H1 (cell line): ENCODE measurements at regions not wholly inside any gene's neighbourhood (a gene's known extent, or its start where the extent isn't known, plus 50 kb on each side); places are given as distances from the start of the nearest gene placed in this dataset.

Source experiments
- CTCF ChIA-PET: fragments of 300-600 bp; sonication (Branson Sonifier 250); formaldehyde crosslinking; loops from one replicate; lab custom pipeline; 2021; ENCODE audit not compliant: partially characterized antibody; lab: Charles Lee
- POLR2A ChIA-PET: fragments of 300-600 bp; sonication (Branson Sonifier 250); formaldehyde crosslinking; loops from one replicate; lab custom pipeline; 2021; ENCODE audit warnings: inconsistent platforms; ENCODE audit not compliant: partially characterized antibody; lab: Charles Lee
- DNase-seq, 2 experiments: peaks; one replicate each; pipeline versions ENCODE4 v3.0.0 to v3.0.0-alpha.2; 2010 to 2022; ENCODE audit warnings: low spot score in 2 of 2, low read depth in 1 of 2, mixed read lengths in 1 of 2
- FAIRE-seq: peaks from 2 replicates; lab custom pipeline; 2011; peaks lifted over from hg19 to GRCh38; lab: Jason Lieb, UNC
- H2AFZ ChIP-seq: 2 replicates; pipeline ENCODE4 v1.8.1; 2012; ENCODE audit warnings: low read length, inconsistent platforms
- H2AK5ac ChIP-seq: 2 replicates; pipeline ENCODE4 v1.6.1; 2013; ENCODE audit warnings: low read depth, low read length
- H2BK120ac ChIP-seq: replicated peaks from 2 replicates; pipeline ENCODE3; 2013; ENCODE audit warnings: low read depth, low read length, inconsistent platforms
- H2BK12ac ChIP-seq: 2 replicates; pipeline ENCODE4 v1.6.1; 2013; ENCODE audit warnings: low read depth, low read length
- H2BK15ac ChIP-seq: 2 replicates; pipeline ENCODE4 v1.6.1; 2013; ENCODE audit warnings: low read length
- H2BK20ac ChIP-seq: 2 replicates; pipeline ENCODE4 v1.6.1; 2013; ENCODE audit warnings: low read length
- H2BK5ac ChIP-seq: 2 replicates; pipeline ENCODE4 v1.6.1; 2013; ENCODE audit warnings: low read depth, low read length
- H3K14ac ChIP-seq: 2 replicates; pipeline ENCODE4 v1.6.1; 2013; ENCODE audit warnings: inconsistent platforms; ENCODE audit not compliant: insufficient read length
- H3K18ac ChIP-seq: 2 replicates; pipeline ENCODE4 v1.6.1; 2013; ENCODE audit warnings: low read length; ENCODE audit errors: extremely low read depth
- H3K23ac ChIP-seq: 2 replicates; pipeline ENCODE4 v1.6.1; 2013; ENCODE audit warnings: inconsistent platforms; ENCODE audit not compliant: insufficient read length
- H3K23me2 ChIP-seq: 2 replicates; pipeline ENCODE4 v1.6.1; 2013; ENCODE audit warnings: low read depth, low read length
- H3K27ac ChIP-seq: 2 replicates; pipeline ENCODE4 v1.6.1; 2011; ENCODE audit warnings: low read depth, low read length, inconsistent platforms
- H3K27me3 ChIP-seq, 4 experiments: replicated peaks in 1 of 4; 1 replicate in 1 of 4; 2 replicates in 3 of 4; pipeline versions ENCODE4 v1.6.1 to v1.8.1; 2011 to 2013; ENCODE audit warnings: low read length in 3 of 4, mild to moderate bottlenecking in 3 of 4, inconsistent platforms in 2 of 4, mixed read lengths in 2 of 4, moderate library complexity in 1 of 4; ENCODE audit not compliant: control insufficient read depth in 3 of 4, insufficient read depth in 3 of 4; ENCODE audit errors: extremely low read depth in 1 of 4
- H3K36me3 ChIP-seq, 4 experiments: 2 replicates each; pipeline versions ENCODE4 v1.6.1 to v1.8.1; 2011 to 2013; ENCODE audit warnings: mild to moderate bottlenecking in 4 of 4, low read length in 3 of 4, moderate library complexity in 2 of 4, control low read depth in 1 of 4, inconsistent platforms in 1 of 4; ENCODE audit not compliant: insufficient read depth in 4 of 4, control insufficient read depth in 2 of 4
- H3K4ac ChIP-seq: replicated peaks from 2 replicates; pipeline ENCODE3; 2013; ENCODE audit warnings: low read length, low read depth, mixed read lengths, inconsistent platforms; ENCODE audit not compliant: insufficient read length
- H3K4me1 ChIP-seq, 4 experiments: replicated peaks in 1 of 4; 1 replicate in 1 of 4; 2 replicates in 3 of 4; pipeline versions ENCODE4 v1.6.1 to v1.8.1; 2011 to 2013; ENCODE audit warnings: low read length in 3 of 4, inconsistent platforms in 2 of 4, mixed read lengths in 1 of 4; ENCODE audit not compliant: insufficient read depth in 4 of 4, control insufficient read depth in 3 of 4
- H3K4me2 ChIP-seq, 2 experiments: 2 replicates each; pipeline versions ENCODE4 v1.6.1 to v1.8.1; 2011 to 2013; ENCODE audit warnings: low read depth in 2 of 2, low read length in 2 of 2, control low read depth in 1 of 2, inconsistent platforms in 1 of 2, mild to moderate bottlenecking in 1 of 2; ENCODE audit not compliant: insufficient read depth in 1 of 2
- H3K4me3 ChIP-seq, 4 experiments: fragments of 200-600, 300-600 bp in 1 of 4; sonication (generic), shearing (Covaris generic), sonication (Bioruptor Twin) in 1 of 4; 2 replicates each; pipeline versions ENCODE4 v1.5.1 to v1.8.1; 2011 to 2016; ENCODE audit warnings: low read length in 4 of 4, low read depth in 3 of 4, control low read depth in 2 of 4, inconsistent platforms in 2 of 4, mild to moderate bottlenecking in 2 of 4, mixed read lengths in 1 of 4, moderate library complexity in 1 of 4; ENCODE audit not compliant: insufficient read depth in 2 of 4; ENCODE audit errors: extremely low read depth in 1 of 4
- H3K56ac ChIP-seq: replicated peaks from 2 replicates; pipeline ENCODE3; 2013; ENCODE audit warnings: low read depth, mild to moderate bottlenecking, mixed read lengths, low read length, inconsistent platforms; ENCODE audit not compliant: insufficient read length
- H3K79me1 ChIP-seq: 2 replicates; pipeline ENCODE4 v1.6.1; 2013; ENCODE audit warnings: low read depth, low read length, control low read depth
- H3K79me2 ChIP-seq, 2 experiments: 2 replicates each; pipeline versions ENCODE4 v1.6.1 to v1.8.1; 2012 to 2013; ENCODE audit warnings: low read length in 2 of 2, mild to moderate bottlenecking in 2 of 2, inconsistent platforms in 1 of 2; ENCODE audit not compliant: insufficient read depth in 2 of 2, control insufficient read depth in 1 of 2
- H3K9ac ChIP-seq, 4 experiments: replicated peaks in 1 of 4; 1 replicate in 1 of 4; 2 replicates in 3 of 4; pipeline versions ENCODE4 v1.6.1 to v1.8.1; 2011 to 2013; ENCODE audit warnings: low read depth in 3 of 4, low read length in 3 of 4, control low read depth in 2 of 4, mild to moderate bottlenecking in 2 of 4, moderate library complexity in 2 of 4, inconsistent platforms in 1 of 4; ENCODE audit errors: extremely low read depth in 1 of 4
- H3K9me3 ChIP-seq, 2 experiments: 2 replicates each; pipeline versions ENCODE4 v1.6.1 to v1.8.1; 2012 to 2013; ENCODE audit warnings: mild to moderate bottlenecking in 2 of 2, moderate library complexity in 2 of 2, control low read depth in 1 of 2, inconsistent platforms in 1 of 2, low read depth in 1 of 2, low read length in 1 of 2, mixed read lengths in 1 of 2; ENCODE audit not compliant: insufficient read depth in 2 of 2
- H4K20me1 ChIP-seq, 2 experiments: replicated peaks in 1 of 2; 2 replicates each; pipeline versions ENCODE3 to v1.8.1; 2011 to 2013; ENCODE audit warnings: inconsistent platforms in 2 of 2, low read length in 2 of 2, mild to moderate bottlenecking in 1 of 2; ENCODE audit not compliant: insufficient read depth in 2 of 2, control insufficient read depth in 1 of 2
- H4K5ac ChIP-seq: 2 replicates; pipeline ENCODE4 v1.6.1; 2013; ENCODE audit warnings: low read length, low read depth, mixed read lengths, inconsistent platforms; ENCODE audit not compliant: insufficient read length
- H4K8ac ChIP-seq: 2 replicates; pipeline ENCODE4 v1.8.0; 2013; ENCODE audit warnings: mild to moderate bottlenecking, moderate library complexity, low read length, inconsistent platforms; ENCODE audit not compliant: insufficient read depth; ENCODE audit errors: extremely low read depth
- H4K91ac ChIP-seq: replicated peaks from 2 replicates; pipeline ENCODE3; 2013; ENCODE audit warnings: low read length, mixed read lengths, inconsistent platforms; ENCODE audit not compliant: insufficient read length
- ASH2L ChIP-seq: fragments of 200-600, 300-600 bp; sonication (generic); IDR thresholded peaks from one replicate; pipeline ENCODE4 v1.7.1; 2017; ENCODE audit warnings: low read length
- CHD2 ChIP-seq: IDR thresholded peaks from 2 replicates; pipeline ENCODE4 v1.6.1; 2012; ENCODE audit warnings: low read length, improper control_type of control experiment
- TBP ChIP-seq: IDR thresholded peaks from 2 replicates; pipeline ENCODE4 v1.6.1; 2011; ENCODE audit warnings: low read depth, low read length, improper control_type of control experiment
- WGBS, 2 experiments: shearing (Covaris generic) in 1 of 2; methylation state at CpG; one replicate each; pipeline versions ENCODE4 v1.1.6 to v1.1.7; 2013 to 2015; ENCODE audit warnings: low lambda C conversion rate in 2 of 2, mixed read lengths in 2 of 2, inconsistent platforms in 1 of 2, low coverage in 1 of 2, missing lambda C conversion rate in 1 of 2; ENCODE audit not compliant: insufficient replicate concordance in 2 of 2, insufficient coverage in 1 of 2, insufficient read length in 1 of 2; ENCODE audit errors: extremely low coverage in 1 of 2, missing lambda C conversion rate in 1 of 2; 5-methylcytosine and 5-hydroxymethylcytosine counted together

DNA sequence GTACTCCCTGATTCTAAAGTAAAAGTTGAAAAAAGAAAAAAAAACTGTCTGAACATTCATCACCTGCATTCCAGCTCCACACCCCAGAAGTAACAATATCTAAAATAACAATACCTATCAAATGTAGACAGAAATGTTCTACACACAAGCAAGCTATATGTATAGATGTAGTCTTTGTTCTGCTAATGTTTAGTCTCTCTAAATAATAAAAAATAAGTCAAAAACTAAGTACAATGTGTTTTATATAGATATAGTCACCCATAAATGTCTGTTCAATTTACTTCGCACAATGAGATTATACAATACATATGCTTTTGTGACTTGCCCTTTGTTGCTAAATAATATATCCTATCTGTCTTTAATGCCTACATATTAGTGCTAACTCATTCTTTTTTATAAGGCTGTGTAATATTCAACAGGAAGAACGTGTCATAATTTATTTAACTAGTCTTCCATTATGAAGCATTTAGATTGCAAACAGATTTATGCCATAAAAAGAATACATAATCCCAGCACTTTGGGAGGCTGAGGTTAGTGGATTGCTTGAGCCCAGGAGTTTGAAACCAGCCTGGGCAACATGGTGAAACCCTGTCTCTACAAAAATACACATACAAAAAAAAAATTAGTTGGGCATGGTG is 216.2 kb upstream of the ZNF217 start:
- no peak overlapping the region for H4K5ac ChIP-seq
- no peaks in the 10 kb centered on the region for H3K79me2 ChIP-seq
- H2BK12ac ChIP-seq, result no peak overlapping the region
- no peaks in the 10 kb centered on the region for H3K23me2 ChIP-seq
- no peaks in the 10 kb centered on the region for H3K9me3 ChIP-seq
- H2BK20ac ChIP-seq, result no peak overlapping the region
- no peak overlapping the region for H3K4ac ChIP-seq
- DNase-seq (no peak), FAIRE-seq (no peak)
- CTCF ChIA-PET, result interaction anchor here (1.2 kb wide), 1 partner anchor 17 kb away, joined by 3 read pairs; no protein-coding TSS in a partner anchor
- H4K8ac ChIP-seq, result no peak overlapping the region
- H2AK5ac ChIP-seq, result no peak overlapping the region
- H3K23ac ChIP-seq, result no peak overlapping the region
- peaks cover 2 to 10% (median 3%) of the 10 kb centered on the region in 4 experiments; a peak in 3 of 7 replicates for H3K4me1 ChIP-seq
- H3K27me3 ChIP-seq, result no peaks in the 10 kb centered on the region
- H3K9ac ChIP-seq, result no peak overlapping the region
- no peak overlapping the region for H3K4me3 ChIP-seq
- no peak overlapping the region for H2BK15ac ChIP-seq
- no peak overlapping the region for H2AFZ ChIP-seq
- no peaks in the 10 kb centered on the region for H3K36me3 ChIP-seq
- H3K56ac ChIP-seq, result no peak overlapping the region
- POLR2A ChIA-PET, result interaction anchor here (0.7 to 1.0 kb wide), 2 partner anchors 11 to 1295 kb away, joined by 3 read pairs; no protein-coding TSS in a partner anchor
- no peak overlapping the region for H3K14ac ChIP-seq
- H4K20me1 ChIP-seq, result no peaks in the 10 kb centered on the region
- no peak overlapping the region for H2BK120ac ChIP-seq
- H3K79me1 ChIP-seq, result no peaks in the 10 kb centered on the region
- no peak for TF ChIP-seq ASH2L
- TF ChIP-seq TBP, result no peak
- TF ChIP-seq CHD2, result no peak
- H4K91ac ChIP-seq, result no peak overlapping the region
- no peak overlapping the region for H3K18ac ChIP-seq
- no peak overlapping the region for H3K4me2 ChIP-seq
- WGBS, 2 experiments, result 93% methylated on average over 2 of the region's 2 CpGs; no CpG with 5 or more reads in 1 of the 2 experiments
- no peak overlapping the region for H2BK5ac ChIP-seq
- no peak overlapping the region for H3K27ac ChIP-seq
